Calu3 (cell line): ENCODE measurements at regions not wholly inside any gene's neighbourhood (a gene's known extent, or its start where the extent isn't known, plus 50 kb on each side); places are given as distances from the start of the nearest gene placed in this dataset.

Experiments used
- BruUV-seq: library from RNA; stranded (reverse); fragments of 400-500 nt; replicated peaks from 2 replicates; lab custom pipeline; 2021; lab: Mats Ljungman, UMichigan
- CTCF ChIA-PET: fragments of 300-600 bp; sonication (Branson Sonifier 250); formaldehyde crosslinking; loops from one replicate; lab custom pipeline; 2022; ENCODE audit warnings: antibody characterized with exemption; lab: Charles Lee
- DNase-seq: peaks from one replicate; pipeline ENCODE4 v3.0.0; 2022
- H3K27ac Mint-ChIP-seq: one replicate; pipeline ENCODE4 v1.8.0; 2022; ENCODE audit warnings: mixed read lengths; ENCODE audit not compliant: unreplicated experiment
- H3K27me3 Mint-ChIP-seq: one replicate; pipeline ENCODE4 v1.8.0; 2022; ENCODE audit warnings: mixed read lengths; ENCODE audit not compliant: unreplicated experiment
- H3K36me3 Mint-ChIP-seq: one replicate; pipeline ENCODE4 v1.8.0; 2022; ENCODE audit warnings: mild to moderate bottlenecking, moderate library complexity, mixed read lengths; ENCODE audit not compliant: insufficient read depth, unreplicated experiment
- H3K4me1 Mint-ChIP-seq: one replicate; pipeline ENCODE4 v1.8.0; 2022; ENCODE audit warnings: mild to moderate bottlenecking, low read depth, mixed read lengths; ENCODE audit not compliant: unreplicated experiment
- H3K4me3 Mint-ChIP-seq: one replicate; pipeline ENCODE4 v1.8.0; 2022; ENCODE audit warnings: mild to moderate bottlenecking, low read depth, moderate library complexity, mixed read lengths; ENCODE audit not compliant: unreplicated experiment
- H3K9me3 Mint-ChIP-seq: one replicate; pipeline ENCODE4 v1.8.0; 2022; ENCODE audit warnings: low read depth, mixed read lengths; ENCODE audit not compliant: unreplicated experiment
- intact Hi-C: fragments of 100-400 bp; cut with micrococcal nuclease; formaldehyde crosslinking; loops from one replicate; pipeline ENCODE4 v1.10.0; 2022; ENCODE audit not compliant: unreplicated experiment
- TF ChIP-seq, protein P1 (sequence below): fragments of 200-600 bp; IDR thresholded peaks from one replicate; pipeline ENCODE4 v1.8.0; 2022; ENCODE audit warnings: antibody characterized with exemption; ENCODE audit not compliant: unreplicated experiment

- Mint-ChIP-seq H3K36me3 (no peaks in the 10 kb centered on the region), H3K4me1 (no peaks in the 10 kb centered on the region), H3K9me3 (no peaks in the 10 kb centered on the region), H3K4me3 (no peak overlapping the region), H3K27ac (no peak overlapping the region), H3K27me3 (no peaks in the 10 kb centered on the region)
- CTCF ChIA-PET, result interaction anchor here (0.6 kb wide), 1 partner anchor 22 kb away, joined by 3 read pairs; no protein-coding TSS in a partner anchor
- BruUV-seq, result no TSS peak
- intact Hi-C loops, result no loop called here
- DNase-seq, result peak; percentile 16
- TF ChIP-seq, protein P1, sequence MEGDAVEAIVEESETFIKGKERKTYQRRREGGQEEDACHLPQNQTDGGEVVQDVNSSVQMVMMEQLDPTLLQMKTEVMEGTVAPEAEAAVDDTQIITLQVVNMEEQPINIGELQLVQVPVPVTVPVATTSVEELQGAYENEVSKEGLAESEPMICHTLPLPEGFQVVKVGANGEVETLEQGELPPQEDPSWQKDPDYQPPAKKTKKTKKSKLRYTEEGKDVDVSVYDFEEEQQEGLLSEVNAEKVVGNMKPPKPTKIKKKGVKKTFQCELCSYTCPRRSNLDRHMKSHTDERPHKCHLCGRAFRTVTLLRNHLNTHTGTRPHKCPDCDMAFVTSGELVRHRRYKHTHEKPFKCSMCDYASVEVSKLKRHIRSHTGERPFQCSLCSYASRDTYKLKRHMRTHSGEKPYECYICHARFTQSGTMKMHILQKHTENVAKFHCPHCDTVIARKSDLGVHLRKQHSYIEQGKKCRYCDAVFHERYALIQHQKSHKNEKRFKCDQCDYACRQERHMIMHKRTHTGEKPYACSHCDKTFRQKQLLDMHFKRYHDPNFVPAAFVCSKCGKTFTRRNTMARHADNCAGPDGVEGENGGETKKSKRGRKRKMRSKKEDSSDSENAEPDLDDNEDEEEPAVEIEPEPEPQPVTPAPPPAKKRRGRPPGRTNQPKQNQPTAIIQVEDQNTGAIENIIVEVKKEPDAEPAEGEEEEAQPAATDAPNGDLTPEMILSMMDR, result no peak
Measured at GRCh38 chr1:194658090-194658439, 1471.7 kb upstream of the B3GALT2 start.

GRCh38 chr1:194654956-194655355, 1468.5 kb upstream of the B3GALT2 start:
- BruUV-seq, result no TSS peak
- Mint-ChIP-seq H3K27ac (no peak overlapping the region), H3K36me3 (no peaks in the 10 kb centered on the region), H3K27me3 (no peaks in the 10 kb centered on the region), H3K4me1 (no peaks in the 10 kb centered on the region), H3K4me3 (no peak overlapping the region), H3K9me3 (no peaks in the 10 kb centered on the region)
- no peak for DNase-seq
- TF ChIP-seq, protein P1, result no peak
- CTCF ChIA-PET, result interaction anchor here (0.6 to 0.7 kb wide), 2 partner anchors 37 to 926 kb away, joined by 3 to 4 read pairs; no protein-coding TSS in a partner anchor
- intact Hi-C loops, result no loop called here

GRCh38 chr1:194653385-194653784, 1467.0 kb upstream of the B3GALT2 start:
- H3K27me3 Mint-ChIP-seq, result no peaks in the 10 kb centered on the region
- BruUV-seq, result no TSS peak
- intact Hi-C loops, result no loop called here
- H3K9me3 Mint-ChIP-seq, result no peaks in the 10 kb centered on the region
- TF ChIP-seq, protein P1, result no peak
- CTCF ChIA-PET, result no interaction called here
- no peak for DNase-seq
- no peaks in the 10 kb centered on the region for H3K36me3 Mint-ChIP-seq
- no peak overlapping the region for H3K27ac Mint-ChIP-seq
- H3K4me3 Mint-ChIP-seq, result no peak overlapping the region
- H3K4me1 Mint-ChIP-seq, result no peaks in the 10 kb centered on the region

GRCh38 chr1:194647118-194647517, 1460.7 kb upstream of the B3GALT2 start:
- CTCF ChIA-PET, result no interaction called here
- Mint-ChIP-seq H3K27ac (no peak overlapping the region), H3K36me3 (no peaks in the 10 kb centered on the region), H3K27me3 (no peaks in the 10 kb centered on the region), H3K4me3 (no peak overlapping the region), H3K4me1 (no peaks in the 10 kb centered on the region), H3K9me3 (no peaks in the 10 kb centered on the region)
- no TSS peak for BruUV-seq
- TF ChIP-seq, protein P1, result no peak
- no peak for DNase-seq
- intact Hi-C loops, result no loop called here
